ENCODE measurements at regions not wholly inside any gene's neighbourhood (a gene's known extent, or its start where the extent isn't known, plus 50 kb on each side); places are given as distances from the start of the nearest gene placed in this dataset.

DNA sequence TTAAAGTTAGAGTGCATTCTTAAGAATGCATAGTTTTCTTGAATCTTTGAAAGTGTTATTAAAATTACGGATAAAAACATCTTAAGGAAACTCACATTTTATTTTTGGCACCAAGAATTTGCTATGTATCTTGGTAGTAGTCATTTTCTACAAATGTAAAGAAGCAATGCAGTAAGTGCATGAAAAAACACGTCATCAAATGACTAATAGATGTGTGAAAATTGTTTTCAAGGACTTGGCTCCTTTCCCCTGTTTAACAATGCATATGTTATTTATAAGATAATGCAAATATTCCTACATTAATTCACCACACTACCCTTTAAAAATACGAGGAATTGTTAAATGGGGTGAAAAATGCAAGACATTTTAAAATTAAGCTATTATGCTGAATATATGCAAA is 461.2 kb upstream of the PCDH7 start:
- CTCF ChIA-PET = no interaction called here
- DNase-seq (ENCODE audit: low read depth, low spot score) = no peak

GRCh38 chr4:30262379-30262778 is 457.8 kb upstream of the PCDH7 start:
- no peak for DNase-seq (ENCODE audit: low read depth, low spot score)
- CTCF ChIA-PET = no interaction called here

More for the DNA sequence above, 461.2 kb upstream of the PCDH7 start:
- POLR2A ChIA-PET = no interaction called here
- no peak overlapping the region for H3K4me3 ChIP-seq (ENCODE audit: low read depth, low read length)
- no peak for TF ChIP-seq CTCF (IDR thresholded peaks at IDR 0.05; ENCODE audit: insufficient read depth, low read length, missing control alignments)

DNA sequence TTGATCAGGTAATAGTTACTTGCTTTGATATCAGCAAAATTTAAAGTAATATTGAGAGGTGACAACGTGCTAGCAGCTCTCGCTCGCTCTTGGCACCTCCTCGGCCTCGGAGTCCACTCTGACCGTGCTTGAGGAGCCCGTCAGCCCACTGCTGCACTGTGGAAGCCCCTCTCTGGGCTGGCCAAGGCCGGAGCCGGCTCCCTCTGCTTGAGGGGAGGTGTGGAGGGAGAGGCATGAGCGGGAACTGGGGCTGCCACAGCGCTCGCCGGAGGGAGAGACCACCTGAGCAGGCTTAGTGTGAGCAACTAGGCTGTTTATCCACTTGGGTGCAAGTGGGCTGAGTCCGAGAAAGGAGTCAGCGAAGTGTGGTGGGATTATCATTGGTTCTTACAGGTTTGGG is 455.7 kb upstream of the PCDH7 start:
- ChIA-PET POLR2A (no interaction called here), CTCF (no interaction called here)
- TF ChIP-seq CTCF (IDR thresholded peaks at IDR 0.05; ENCODE audit: insufficient read depth, low read length, missing control alignments) = no peak
- H3K4me3 ChIP-seq (ENCODE audit: low read depth, low read length) = no peak overlapping the region
- DNase-seq (ENCODE audit: low read depth, low spot score) = no peak

More at GRCh38 chr4:30262379-30262778, 457.8 kb upstream of the PCDH7 start:
- H3K4me3 ChIP-seq (ENCODE audit: low read depth, low read length) = no peak overlapping the region
- POLR2A ChIA-PET = no interaction called here
- no peak for TF ChIP-seq CTCF (IDR thresholded peaks at IDR 0.05; ENCODE audit: insufficient read depth, low read length, missing control alignments)

DNA sequence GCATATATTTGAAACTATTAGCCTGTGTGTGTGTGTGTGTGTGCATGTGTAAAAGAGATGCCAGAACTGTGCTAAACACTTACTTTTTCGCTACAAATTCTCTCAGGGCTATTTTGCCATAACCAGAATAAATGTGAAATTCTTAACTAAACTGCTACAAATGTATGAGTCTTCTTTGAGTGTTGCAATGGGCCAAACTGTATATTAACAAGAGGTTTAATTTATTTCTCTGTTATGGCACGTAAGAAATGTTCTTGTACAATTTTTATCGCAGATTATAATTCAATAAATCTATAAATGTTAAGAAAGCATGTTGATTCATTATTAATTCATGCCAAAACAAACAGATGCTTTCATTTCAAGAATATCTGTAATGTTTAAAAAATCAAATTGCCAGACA is 454.5 kb upstream of the PCDH7 start:
- ChIA-PET CTCF (no interaction called here), POLR2A (no interaction called here)
- TF ChIP-seq CTCF (IDR thresholded peaks at IDR 0.05; ENCODE audit: insufficient read depth, low read length, missing control alignments) = no peak
- no peak for DNase-seq (ENCODE audit: low read depth, low spot score)
- H3K4me3 ChIP-seq (ENCODE audit: low read depth, low read length) = no peak overlapping the region

GRCh38 chr4:30268370-30268769 is 451.8 kb upstream of the PCDH7 start:
- no peak for DNase-seq (ENCODE audit: low read depth, low spot score)
- no peak overlapping the region for H3K4me3 ChIP-seq (ENCODE audit: low read depth, low read length)
- ChIA-PET CTCF (no interaction called here), POLR2A (no interaction called here)
- TF ChIP-seq CTCF (IDR thresholded peaks at IDR 0.05; ENCODE audit: insufficient read depth, low read length, missing control alignments) = no peak

GRCh38 chr4:30269850-30270249 is 450.3 kb upstream of the PCDH7 start:
- no peak for TF ChIP-seq CTCF (IDR thresholded peaks at IDR 0.05; ENCODE audit: insufficient read depth, low read length, missing control alignments)
- H3K4me3 ChIP-seq (ENCODE audit: low read depth, low read length) = no peak overlapping the region
- CTCF ChIA-PET = no interaction called here
- no peak for DNase-seq (ENCODE audit: low read depth, low spot score)
- POLR2A ChIA-PET = no interaction called here
